ENCODE measurements at regions not wholly inside any gene's neighbourhood (a gene's known extent, or its start where the extent isn't known, plus 50 kb on each side); places are given as distances from the start of the nearest gene placed in this dataset.

- TF ChIP-seq MYC (IDR thresholded peaks at IDR 0.05; ENCODE audit: low read depth, low read length) (no peak), MAX (IDR thresholded peaks at IDR 0.05; ENCODE audit: low read depth, low read length) (no peak), POLR2A (IDR thresholded peaks at IDR 0.05; ENCODE audit: extremely low read depth, insufficient read length) (no peak), CTCF (IDR thresholded peaks at IDR 0.05; ENCODE audit: low read depth, low read length) (no peak)
- DNase-seq (ENCODE audit: low read depth) = no peak
- no peak overlapping the region for H3K4me3 ChIP-seq (ENCODE audit: low read depth, low read length)
These were observed 221.3 kb upstream of the CTAGE1 start for GRCh38 chr18:22639026-22639463.

- no peak for TF ChIP-seq MAX (IDR thresholded peaks at IDR 0.05; ENCODE audit: low read depth, low read length)
- TF ChIP-seq MYC (IDR thresholded peaks at IDR 0.05; ENCODE audit: low read depth, low read length) = no peak
- TF ChIP-seq CTCF (IDR thresholded peaks at IDR 0.05; ENCODE audit: low read depth, low read length) = no peak
- TF ChIP-seq POLR2A (IDR thresholded peaks at IDR 0.05; ENCODE audit: extremely low read depth, insufficient read length) = no peak
- no peak for DNase-seq (ENCODE audit: low read depth)
- no peak overlapping the region for H3K4me3 ChIP-seq (ENCODE audit: low read depth, low read length)
These were observed 221.8 kb upstream of the CTAGE1 start for GRCh38 chr18:22639561-22639960.

GRCh38 chr18:22640281-22640842 lies 222.6 kb upstream of the CTAGE1 start:
- no peak overlapping the region for H3K4me3 ChIP-seq (ENCODE audit: low read depth, low read length)
- TF ChIP-seq POLR2A (IDR thresholded peaks at IDR 0.05; ENCODE audit: extremely low read depth, insufficient read length) = no peak
- no peak for TF ChIP-seq MYC (IDR thresholded peaks at IDR 0.05; ENCODE audit: low read depth, low read length)
- TF ChIP-seq MAX (IDR thresholded peaks at IDR 0.05; ENCODE audit: low read depth, low read length) = no peak
- no peak for TF ChIP-seq CTCF (IDR thresholded peaks at IDR 0.05; ENCODE audit: low read depth, low read length)
- DNase-seq (ENCODE audit: low read depth) = no peak

- no peak for DNase-seq (ENCODE audit: low read depth)
- no peak for TF ChIP-seq MYC (IDR thresholded peaks at IDR 0.05; ENCODE audit: low read depth, low read length)
- TF ChIP-seq POLR2A (IDR thresholded peaks at IDR 0.05; ENCODE audit: extremely low read depth, insufficient read length) = no peak
- TF ChIP-seq CTCF (IDR thresholded peaks at IDR 0.05; ENCODE audit: low read depth, low read length) = no peak
- no peak for TF ChIP-seq MAX (IDR thresholded peaks at IDR 0.05; ENCODE audit: low read depth, low read length)
- H3K4me3 ChIP-seq (ENCODE audit: low read depth, low read length) = no peak overlapping the region
These were observed 224.2 kb upstream of the CTAGE1 start for GRCh38 chr18:22641958-22642357.

- DNase-seq (ENCODE audit: low read depth) = no peak
- TF ChIP-seq CTCF (IDR thresholded peaks at IDR 0.05; ENCODE audit: low read depth, low read length) (no peak), MYC (IDR thresholded peaks at IDR 0.05; ENCODE audit: low read depth, low read length) (no peak)
- H3K4me3 ChIP-seq (ENCODE audit: low read depth, low read length) = no peak overlapping the region
These were observed 226.0 kb upstream of the CTAGE1 start for GRCh38 chr18:22643731-22644130.

- H3K4me3 ChIP-seq (ENCODE audit: low read depth, low read length) = no peak overlapping the region
- TF ChIP-seq MYC (IDR thresholded peaks at IDR 0.05; ENCODE audit: low read depth, low read length) (no peak), MAX (IDR thresholded peaks at IDR 0.05; ENCODE audit: low read depth, low read length) (no peak), POLR2A (IDR thresholded peaks at IDR 0.05; ENCODE audit: extremely low read depth, insufficient read length) (no peak), CTCF (IDR thresholded peaks at IDR 0.05; ENCODE audit: low read depth, low read length) (no peak)
- DNase-seq (ENCODE audit: low read depth) = no peak
These were observed 232.5 kb upstream of the CTAGE1 start for GRCh38 chr18:22650247-22650646.
